SHP77 (cell line): ENCODE measurements at regions not wholly inside any gene's neighbourhood (a gene's known extent, or its start where the extent isn't known, plus 50 kb on each side); places are given as distances from the start of the nearest gene placed in this dataset.

Experiments used
- DNase-seq, 2 experiments: peaks; one replicate each; lab custom pipeline; 2025; lab: John Stamatoyannopoulos, UW

DNA sequence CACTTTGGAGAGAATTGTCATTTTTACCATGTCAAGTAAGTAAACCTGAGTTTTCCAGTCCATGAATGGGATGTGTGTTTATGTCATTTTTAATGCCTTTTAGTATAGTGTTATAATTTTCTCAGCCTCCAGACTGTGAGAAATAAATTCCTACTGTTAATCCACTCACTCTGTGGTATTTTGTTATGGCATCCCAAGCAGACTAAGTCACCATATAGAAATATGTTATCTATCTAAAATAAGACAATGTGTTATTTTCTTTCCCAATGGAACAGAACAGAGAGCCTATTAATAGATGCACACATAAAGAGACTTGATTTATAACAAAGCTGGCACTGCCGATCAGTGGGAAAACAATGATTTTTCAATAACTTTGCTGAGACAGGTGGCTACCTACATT lies 70.2 kb upstream of the SLC4A11 start:
- no peak for DNase-seq

- DNase-seq, result no peak
Measured at GRCh38 chr20:3307725-3308124, 68.7 kb upstream of the SLC4A11 start.

DNA sequence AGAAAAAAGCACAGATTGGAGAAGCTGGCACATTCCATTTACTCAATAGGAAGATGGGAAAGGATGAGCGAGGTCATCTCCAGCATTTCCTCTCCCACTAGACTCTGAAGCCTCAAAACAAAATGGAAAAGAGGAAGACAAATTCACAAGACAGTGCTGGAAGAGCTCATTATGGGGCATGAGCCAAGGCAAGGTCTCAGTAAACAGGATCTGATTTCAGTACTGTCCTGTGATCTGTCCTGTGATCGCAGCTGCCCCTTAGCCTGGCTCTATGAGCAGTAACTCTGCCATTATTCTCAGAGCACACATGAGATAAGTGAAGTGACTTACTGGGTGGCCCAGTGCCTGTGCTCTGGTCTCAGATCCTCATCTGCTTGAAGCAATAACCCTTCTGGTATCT lies 68.1 kb upstream of the SLC4A11 start:
- no peak for DNase-seq

- DNase-seq, result no peak
Measured at GRCh38 chr20:3306068-3306467, 67.1 kb upstream of the SLC4A11 start.

DNA sequence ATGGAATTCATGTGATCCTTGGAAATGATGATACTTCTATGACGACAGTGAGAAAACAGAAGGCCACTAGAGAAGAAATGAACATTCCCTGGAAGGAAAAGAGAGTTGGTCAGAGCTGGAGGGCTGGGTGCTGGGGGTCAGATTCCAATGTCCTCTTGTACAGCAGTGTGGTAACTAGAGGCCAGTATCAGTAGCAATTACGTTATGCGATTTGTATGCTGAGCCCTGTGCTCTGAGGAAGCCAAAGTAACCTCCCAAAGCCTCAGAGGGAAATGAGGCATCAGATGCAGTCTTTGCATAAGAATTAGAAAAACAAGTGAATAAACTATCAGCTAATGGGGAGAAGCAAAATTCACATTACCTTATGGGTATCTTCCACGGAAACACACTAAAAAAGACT lies 65.5 kb upstream of the SLC4A11 start:
- DNase-seq, result no peak

GRCh38 chr20:3297079-3297378 lies 58.0 kb upstream of the SLC4A11 start:
- DNase-seq, result no peak

DNA sequence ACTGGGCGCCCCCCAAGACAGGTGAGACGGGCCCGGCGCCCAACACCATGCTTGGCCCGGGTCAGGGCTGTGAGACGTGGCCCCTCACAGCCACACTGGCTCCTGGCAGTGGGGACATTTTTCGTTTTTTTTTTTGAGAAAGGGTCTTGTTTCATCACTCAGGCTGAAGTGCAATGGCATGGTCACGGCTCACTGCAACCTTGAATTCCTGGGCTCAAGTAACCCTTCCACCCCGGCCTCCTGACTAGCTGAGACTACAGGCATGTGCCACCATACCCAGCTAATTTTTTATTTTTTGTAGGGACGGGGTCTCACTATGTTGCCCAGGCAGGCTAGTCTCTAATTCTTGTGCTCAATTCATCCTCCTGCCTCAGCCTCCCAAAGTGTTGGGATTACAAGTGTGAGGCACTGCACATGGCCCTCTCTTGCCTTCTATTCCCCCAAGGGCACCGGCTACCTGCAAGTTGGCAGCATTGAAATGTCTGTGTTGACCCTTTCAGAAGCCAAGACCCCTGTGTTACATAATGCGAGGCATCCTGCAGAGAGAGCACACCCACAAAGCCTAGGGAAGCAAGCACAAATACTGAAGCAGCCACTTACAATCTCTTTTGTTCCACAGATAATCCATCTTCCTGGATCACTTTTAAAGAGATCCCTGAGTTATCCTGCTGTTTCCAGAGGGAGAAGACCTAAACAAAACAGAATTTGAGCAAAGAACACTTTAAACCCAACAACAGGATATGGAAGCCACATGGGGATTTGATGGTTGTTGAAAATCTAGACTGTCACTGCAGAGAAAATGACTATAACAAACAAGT lies 57.5 kb upstream of the SLC4A11 start:
- no peak for DNase-seq
